HG02623 (cell line): ENCODE measurements at regions not wholly inside any gene's neighbourhood (a gene's known extent, or its start where the extent isn't known, plus 50 kb on each side); places are given as distances from the start of the nearest gene placed in this dataset.

Source experiments
- ATAC-seq: cut with Tn5 transposase; IDR thresholded peaks from one replicate; pipeline ENCODE4 v1.9.1; 2021; ENCODE audit warnings: moderate library complexity; ENCODE audit not compliant: unreplicated experiment

- no peak for ATAC-seq
Measured at GRCh38 chr15:69624155-69624520, 171.5 kb downstream of the RPLP1 start.

GRCh38 chr15:69624816-69625215, 172.2 kb downstream of the RPLP1 start:
- ATAC-seq, result no peak

- no peak for ATAC-seq
Measured at GRCh38 chr15:69625328-69625727, 172.7 kb downstream of the RPLP1 start.

GRCh38 chr15:69626095-69627066, 173.8 kb downstream of the RPLP1 start:
- no peak for ATAC-seq

- ATAC-seq, result no peak
Measured at GRCh38 chr15:69627548-69628158, 175.0 kb downstream of the RPLP1 start.

GRCh38 chr15:69628256-69629093, 175.9 kb downstream of the RPLP1 start:
- ATAC-seq, result no peak

- ATAC-seq, result no peak
Measured at GRCh38 chr15:69629631-69630161, 177.1 kb downstream of the RPLP1 start.

GRCh38 chr15:69631005-69631404, 178.4 kb downstream of the RPLP1 start:
- no peak for ATAC-seq

- ATAC-seq, result no peak
Measured at GRCh38 chr15:69631978-69632377, 179.4 kb downstream of the RPLP1 start.

- no peak for ATAC-seq
Measured at GRCh38 chr15:69634860-69635259, 182.2 kb downstream of the RPLP1 start.

- no peak for ATAC-seq
Measured at GRCh38 chr15:69636169-69636915, 183.7 kb downstream of the RPLP1 start.

GRCh38 chr15:69637818-69638217, 185.2 kb downstream of the RPLP1 start:
- no peak for ATAC-seq

- ATAC-seq, result no peak
Measured at GRCh38 chr15:69643476-69643875, 190.9 kb downstream of the RPLP1 start.

- ATAC-seq, result no peak
Measured at GRCh38 chr15:69643971-69644370, 191.4 kb downstream of the RPLP1 start.

GRCh38 chr15:69644876-69645275, 192.3 kb downstream of the RPLP1 start:
- ATAC-seq, result no peak

- no peak for ATAC-seq
Measured at GRCh38 chr15:69647142-69647513, 194.5 kb downstream of the RPLP1 start.

GRCh38 chr15:69648212-69648611, 195.6 kb downstream of the RPLP1 start:
- ATAC-seq, result no peak

GRCh38 chr15:69648775-69649735, 196.4 kb downstream of the RPLP1 start:
- ATAC-seq, result no peak

GRCh38 chr15:69652293-69652692, 199.7 kb downstream of the RPLP1 start:
- no peak for ATAC-seq
